GM18867 (cell line): ENCODE measurements at regions not wholly inside any gene's neighbourhood (a gene's known extent, or its start where the extent isn't known, plus 50 kb on each side); places are given as distances from the start of the nearest gene placed in this dataset.

Source experiments
- ATAC-seq: cut with Tn5 transposase; IDR thresholded peaks from one replicate; pipeline ENCODE4 v1.9.1; 2021; ENCODE audit warnings: mild to moderate bottlenecking, moderate library complexity; ENCODE audit not compliant: unreplicated experiment

DNA sequence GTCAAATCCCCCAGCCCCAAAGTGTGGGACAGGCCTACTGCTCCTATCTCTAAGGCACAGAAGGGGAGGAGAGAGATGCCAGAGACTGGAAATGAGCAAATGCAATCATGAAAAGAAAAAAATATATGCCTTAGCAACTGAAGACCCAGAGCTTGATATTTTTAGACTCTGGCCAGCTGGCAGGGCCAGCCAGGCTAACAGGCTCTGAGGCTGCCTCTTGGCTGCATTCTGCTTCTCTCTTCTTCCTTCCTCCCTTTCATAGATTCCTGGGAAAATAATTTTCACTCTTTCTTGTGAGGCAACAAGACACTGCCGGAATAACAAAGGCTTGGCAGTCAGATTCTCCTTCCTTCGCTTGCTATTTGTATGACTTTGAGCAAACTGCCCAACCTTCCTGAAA is 209.1 kb downstream of the RAD51AP2 start:
- no peak for ATAC-seq

DNA sequence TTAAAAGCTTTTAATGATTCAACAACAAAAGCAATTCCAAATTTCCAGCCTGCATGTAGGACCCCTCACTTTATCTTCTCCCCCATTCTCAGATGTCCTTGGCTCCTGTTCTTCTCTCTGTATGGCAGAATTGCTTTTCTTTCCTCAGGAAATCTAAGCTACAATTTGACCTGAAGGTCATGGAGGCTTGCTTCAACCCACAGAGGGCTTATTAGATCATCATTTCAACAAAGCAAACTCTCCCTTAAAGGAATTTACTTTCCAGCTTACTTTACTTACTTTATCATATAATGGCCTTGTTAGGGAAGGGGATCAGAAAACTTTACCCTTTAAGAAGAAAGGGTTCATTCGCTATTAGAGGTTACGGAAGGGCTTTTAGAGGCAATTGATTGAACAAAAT is 211.5 kb downstream of the RAD51AP2 start:
- ATAC-seq = no peak

DNA sequence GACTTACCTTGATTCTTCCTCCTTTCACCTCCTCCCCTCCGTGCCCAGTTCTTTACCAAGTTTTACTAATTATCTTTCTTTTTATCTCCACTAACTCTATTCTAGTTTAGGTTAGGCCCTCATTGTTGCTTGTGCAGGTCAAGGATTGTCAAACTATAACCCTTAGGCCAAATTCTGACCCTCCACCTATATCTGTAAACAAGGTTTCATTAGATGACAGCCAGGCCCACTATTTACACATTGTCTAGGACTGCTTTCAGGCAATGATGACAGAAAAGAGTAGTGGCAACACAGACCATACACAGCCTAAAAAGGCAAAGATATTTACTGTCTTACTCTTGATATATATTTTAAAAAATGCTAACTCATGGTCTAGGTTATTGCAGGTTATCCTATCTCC is 212.0 kb downstream of the RAD51AP2 start:
- no peak for ATAC-seq

DNA sequence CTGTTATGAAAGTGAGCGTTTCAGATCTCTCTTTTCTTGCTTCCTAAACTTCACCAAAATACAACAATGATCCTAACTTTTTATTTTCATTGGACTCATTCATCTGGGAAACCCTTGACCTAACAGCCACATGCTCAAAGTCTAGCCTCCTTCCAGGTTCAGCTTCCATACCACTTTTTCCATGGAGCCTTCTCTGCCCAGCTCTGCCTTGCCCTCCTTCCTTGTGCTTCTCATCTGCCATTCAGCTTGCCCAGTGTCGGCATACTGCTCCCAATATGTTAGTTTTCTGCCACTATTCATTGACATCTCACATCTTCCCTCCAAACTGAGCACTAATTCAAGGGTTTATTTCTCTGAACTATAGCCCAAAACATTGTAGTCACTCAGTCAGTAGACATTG is 214.7 kb downstream of the RAD51AP2 start:
- ATAC-seq = no peak

DNA sequence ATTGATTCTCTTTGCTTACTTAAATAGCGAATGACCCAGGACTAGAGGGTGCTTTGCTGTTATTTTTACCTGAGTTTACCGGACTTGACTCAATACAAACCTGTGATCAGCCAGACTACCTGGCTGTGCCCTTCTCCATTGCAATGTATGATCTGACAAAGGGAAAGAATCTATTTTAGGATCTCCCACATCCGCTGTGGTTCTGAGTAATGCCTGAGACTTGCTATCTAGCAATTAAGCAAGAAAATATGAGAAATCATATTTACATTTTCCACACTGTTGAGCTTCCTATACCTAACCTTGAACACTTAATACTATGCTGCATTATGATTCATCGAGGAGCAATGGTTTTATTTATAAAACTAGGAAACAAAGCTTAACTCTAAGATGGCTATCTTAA is 215.2 kb downstream of the RAD51AP2 start:
- ATAC-seq = no peak

DNA sequence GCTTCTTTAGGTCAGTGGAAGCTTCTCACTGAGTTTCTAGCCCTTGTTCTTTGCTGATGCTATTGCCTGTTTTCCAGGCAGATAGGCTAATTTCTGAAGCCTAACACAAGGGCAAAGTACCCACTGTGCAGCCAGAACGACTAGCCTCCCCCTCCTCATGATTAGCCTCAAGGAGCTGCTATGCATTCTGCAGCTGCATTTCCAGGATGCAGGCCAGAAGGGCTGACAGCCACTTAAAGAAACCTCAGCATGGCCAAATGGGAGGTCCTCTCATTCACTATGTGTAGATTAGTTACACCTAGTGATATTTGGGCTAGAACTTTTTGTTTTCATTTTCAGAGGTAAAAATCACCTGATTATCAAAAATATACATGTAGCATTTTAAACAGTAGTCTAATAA is 216.0 kb downstream of the RAD51AP2 start:
- ATAC-seq = no peak

DNA sequence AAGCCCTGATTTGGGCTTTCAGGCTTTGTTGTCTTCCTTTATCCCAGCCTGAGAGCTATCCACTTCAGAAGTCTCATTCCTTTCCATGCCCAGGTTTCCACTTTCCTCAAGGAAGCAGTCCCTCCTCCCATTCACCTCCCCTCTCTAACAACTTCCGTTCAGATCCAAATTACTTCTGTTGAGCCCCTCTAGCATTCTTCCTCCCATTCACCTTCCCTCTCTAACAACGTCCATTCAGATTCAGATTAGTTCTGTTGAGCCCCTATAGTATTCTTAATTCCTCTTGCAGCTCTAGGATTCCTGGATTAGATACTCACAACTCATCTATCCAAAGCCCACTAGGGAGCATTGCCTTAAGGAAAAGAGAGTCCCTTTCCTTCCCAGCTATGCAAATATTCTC is 216.8 kb downstream of the RAD51AP2 start:
- no peak for ATAC-seq

DNA sequence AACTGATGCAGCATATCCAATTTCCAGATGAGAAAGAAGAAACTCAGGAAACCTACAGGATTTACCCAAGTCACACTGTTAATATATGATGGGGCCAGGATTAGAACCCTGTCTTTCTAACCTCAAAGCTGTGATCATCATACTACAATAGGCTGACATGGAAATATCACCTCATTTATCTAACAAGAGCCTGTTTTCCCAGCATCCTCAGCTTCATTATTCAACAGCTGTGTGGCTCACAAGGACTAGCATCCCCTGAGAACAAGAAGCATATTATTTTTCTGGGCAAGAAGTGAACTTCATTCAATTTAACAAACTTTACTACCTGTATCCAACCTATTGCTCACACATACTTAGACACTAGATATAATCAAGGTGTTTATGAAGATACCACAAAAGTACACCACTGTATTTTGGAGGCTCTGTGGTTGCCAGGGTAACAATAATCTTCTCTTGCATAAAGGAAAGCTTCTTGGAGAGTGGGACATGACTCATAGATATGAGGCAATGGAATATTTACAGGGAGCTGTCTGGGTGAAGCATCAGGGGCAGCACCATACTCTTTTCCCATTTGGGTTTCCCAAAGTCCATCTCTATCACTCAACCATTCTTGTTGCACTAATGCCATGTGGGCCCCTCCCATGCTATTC is 218.2 kb downstream of the RAD51AP2 start:
- ATAC-seq = no peak

DNA sequence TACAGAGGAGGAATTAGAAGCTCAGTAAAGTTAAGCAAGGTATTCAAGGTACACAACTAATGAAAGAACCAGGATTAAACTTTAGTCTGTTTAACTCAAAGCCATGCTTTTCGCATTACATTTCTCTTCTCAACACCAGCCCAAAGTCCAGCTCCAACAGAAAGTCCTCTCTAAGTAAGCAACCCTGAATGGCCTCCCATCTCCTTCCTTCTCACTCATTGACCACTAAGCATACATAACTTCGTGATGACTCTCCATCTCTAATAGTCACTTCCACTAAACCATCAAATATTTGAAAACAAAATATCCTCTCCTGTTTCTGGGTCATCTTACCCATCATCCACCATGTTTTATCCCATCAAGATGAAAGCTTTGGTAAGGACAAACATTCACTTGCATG is 219.8 kb downstream of the RAD51AP2 start:
- no peak for ATAC-seq

DNA sequence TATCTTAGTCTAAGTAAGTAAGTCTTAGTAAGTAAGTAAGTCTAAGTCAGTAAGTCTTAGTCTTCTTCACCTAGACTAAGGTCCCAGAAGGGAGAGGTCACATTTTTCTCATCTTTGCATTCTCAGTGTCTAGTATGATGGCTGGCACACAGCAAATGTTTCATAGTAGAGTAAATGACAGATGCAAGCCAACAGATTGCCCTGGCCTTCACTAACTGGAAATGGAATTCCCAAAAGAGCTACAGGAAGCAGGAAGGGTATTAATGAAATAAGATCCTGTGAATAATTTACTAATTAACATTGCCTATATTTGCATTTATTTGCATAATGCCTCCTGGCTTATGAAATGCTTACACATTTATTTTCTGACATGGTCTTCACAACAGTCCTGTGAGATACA is 221.6 kb downstream of the RAD51AP2 start:
- ATAC-seq = no peak

DNA sequence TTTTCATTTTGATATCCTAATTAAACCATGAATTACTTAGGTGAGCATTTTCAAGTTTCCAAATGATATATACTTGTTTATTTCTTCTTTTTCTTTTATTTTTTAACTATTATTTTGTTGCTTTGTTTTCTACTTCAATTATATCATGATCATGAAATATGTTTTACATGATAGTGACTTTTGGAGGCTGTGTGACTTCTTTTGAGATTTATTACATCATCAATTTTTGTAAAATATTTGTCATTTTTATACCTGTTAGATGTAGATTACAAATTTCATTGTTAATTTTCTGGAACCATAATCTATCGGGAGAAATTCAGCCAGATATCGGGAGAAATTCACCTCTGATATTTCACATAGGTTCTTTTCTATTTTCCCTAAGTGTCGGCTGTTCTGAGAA is 228.6 kb downstream of the RAD51AP2 start:
- no peak for ATAC-seq

DNA sequence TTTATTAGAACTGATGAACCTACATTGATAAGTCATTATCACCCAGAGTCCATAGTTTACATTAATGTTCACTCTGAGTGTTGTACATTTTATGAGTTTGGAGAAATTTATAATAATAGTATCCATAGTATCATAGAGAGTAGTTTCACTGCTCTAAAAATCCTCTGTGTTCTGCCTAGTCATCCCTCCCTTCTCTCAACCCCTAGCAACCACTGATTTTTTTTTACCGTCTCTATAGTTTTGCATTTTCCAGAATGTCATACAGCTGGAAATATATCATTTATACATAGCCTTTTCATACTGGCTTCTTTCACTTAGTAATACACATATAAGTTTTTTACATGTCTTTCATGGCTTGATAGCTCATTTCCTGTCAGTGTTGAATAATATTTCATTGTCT is 231.1 kb downstream of the RAD51AP2 start:
- no peak for ATAC-seq

DNA sequence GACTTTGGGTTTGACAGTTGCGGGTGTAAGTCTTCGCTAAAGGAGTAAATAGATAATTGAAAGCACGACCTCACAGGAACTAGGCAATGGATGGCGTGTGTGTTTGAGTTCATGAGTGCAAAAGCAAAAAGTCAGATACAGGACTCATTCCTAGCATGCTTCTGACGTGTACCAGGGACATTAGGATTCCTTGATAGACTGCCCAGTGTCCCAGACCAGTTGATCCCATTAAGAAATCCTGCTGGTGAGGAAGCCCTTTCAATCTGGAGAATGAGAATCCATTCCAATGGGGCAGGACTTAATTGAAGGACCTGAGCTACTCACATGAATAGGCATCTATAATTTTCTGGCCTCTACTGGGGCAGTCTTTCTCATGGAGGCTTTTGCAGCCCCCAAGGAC is 235.4 kb downstream of the RAD51AP2 start:
- ATAC-seq = no peak

DNA sequence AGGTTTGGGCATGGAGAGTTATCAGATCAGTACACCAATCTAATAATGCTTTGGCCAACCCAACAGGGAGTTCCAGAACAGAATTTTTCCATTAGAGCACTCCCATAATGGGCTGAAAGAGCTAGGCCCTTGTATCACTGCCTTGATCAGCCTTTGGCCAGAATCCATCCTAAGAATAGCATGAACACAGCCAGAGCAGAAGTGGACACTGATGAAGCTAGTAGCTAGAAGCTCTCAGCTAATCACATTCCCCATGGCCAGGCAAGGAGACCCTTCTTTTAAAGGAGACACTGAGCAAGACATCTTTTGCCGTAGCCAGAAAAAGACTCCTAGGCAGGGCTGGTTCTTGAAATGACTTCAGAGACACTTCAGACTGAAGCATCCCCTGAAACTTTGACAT is 236.0 kb downstream of the RAD51AP2 start:
- no peak for ATAC-seq

DNA sequence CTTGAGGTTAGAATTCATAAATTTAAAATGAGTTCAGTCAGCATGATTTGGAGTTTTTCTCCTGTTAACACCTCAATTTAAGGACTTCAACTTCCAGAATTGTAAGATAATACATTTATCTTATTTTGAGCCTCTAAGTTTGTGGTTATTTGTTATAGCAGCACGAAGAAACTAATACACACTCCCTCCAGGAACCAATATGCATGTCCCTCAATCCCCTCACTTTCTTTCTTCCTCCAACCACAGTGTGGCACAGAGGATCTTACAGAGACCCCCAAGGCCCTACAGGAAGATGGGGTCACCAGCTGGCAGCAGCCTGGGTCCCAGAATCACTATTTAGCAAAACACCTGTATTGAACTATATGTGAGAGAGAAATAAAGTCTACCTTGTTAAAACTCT is 242.0 kb downstream of the RAD51AP2 start:
- ATAC-seq = no peak

DNA sequence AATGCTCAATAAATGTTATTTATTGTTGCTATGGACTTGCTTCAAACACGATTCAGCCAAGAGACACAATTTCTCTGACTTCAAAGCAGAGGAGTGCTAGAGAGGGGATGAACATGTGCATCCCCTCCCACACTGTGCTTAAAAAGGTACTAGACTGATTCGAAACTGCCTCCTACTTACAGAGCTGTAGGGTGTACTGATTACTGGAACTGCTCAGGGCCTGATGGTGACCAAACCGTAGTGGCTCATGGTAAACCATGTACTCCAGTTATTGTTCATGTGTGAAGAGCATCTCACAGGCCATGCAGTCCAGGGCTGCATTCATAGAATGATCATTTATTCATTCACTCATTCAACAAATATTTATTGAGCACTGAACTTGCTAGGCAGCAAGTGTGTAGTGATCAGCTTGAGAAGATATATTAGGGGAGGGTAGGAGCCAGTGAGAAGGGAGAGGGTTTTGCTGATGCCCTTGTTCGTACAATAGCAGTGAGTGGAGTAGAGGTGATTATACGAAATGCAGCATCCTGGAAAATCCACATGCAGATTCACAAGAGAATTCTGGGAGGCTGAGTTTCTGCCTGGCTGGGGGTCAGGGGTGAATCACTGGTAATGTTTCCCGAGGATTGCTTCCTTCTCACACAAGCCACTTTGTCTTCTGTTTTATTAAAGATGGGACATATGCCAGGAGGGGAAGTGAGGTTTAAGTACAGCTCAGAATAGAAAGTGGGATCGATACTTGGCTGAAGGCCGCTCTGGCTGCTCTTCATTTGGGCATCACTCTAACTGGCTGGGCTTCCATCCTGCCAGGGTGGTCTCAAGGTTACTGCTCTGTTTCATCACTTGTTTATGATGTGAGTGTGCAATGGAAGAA is 245.4 kb downstream of the RAD51AP2 start:
- ATAC-seq = peak; percentile 54

DNA sequence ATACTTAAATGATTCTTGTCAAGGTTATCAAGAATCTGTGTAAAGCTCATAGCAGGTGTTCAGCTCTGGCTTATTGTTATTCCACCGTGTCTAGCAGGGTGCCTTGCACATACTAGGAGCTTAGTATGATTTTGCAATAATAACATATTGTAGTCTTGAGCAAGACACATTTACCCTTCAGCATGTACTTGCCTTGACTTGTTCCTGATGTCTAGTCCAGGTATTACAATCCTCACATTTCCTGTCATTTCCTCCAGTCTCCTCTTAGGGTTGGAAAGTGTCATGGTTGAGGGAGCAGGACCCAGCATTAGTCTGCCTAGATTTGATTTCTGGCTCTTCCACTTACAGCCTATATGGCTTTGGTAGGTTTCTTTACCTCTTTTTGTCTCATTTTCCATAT is 246.1 kb downstream of the RAD51AP2 start:
- no peak for ATAC-seq

DNA sequence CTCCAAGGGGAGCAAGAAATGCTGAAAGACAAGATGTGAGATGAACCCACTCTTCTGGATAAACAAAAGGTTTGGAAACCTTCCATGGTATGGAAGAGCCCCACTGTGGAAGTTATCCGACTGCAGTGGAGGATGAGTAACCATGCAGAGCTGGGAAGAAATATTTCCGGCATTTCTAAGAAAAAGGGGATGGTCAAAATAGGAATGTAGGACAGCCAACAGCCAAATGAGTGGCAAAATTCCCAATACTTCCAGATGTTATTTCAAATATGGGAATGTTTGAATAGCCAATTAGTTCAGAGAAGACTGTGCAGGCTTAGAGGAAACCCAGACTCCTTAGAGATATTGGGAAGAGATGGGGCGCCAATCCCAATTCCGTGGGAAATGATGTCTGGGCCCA is 246.8 kb downstream of the RAD51AP2 start:
- ATAC-seq = no peak

DNA sequence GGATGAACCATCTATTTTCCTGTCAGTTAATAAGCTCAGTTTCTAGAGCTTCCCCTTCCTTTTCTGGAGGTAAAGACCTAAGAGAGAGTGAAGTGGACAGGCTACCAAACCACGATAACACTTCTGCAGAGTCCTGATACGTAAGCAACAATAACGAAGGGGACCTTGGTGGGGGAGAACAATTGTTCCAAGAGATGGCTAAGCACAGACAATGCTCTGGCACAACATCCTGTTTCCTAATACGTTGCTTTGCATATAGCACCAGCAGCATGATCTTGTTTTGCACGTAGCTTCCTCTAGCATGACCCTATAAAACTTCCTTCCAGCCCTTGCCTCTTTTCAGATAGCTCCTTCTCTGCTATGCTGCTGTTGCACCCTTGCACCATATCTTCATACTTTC is 247.3 kb downstream of the RAD51AP2 start:
- ATAC-seq = peak; percentile 81

DNA sequence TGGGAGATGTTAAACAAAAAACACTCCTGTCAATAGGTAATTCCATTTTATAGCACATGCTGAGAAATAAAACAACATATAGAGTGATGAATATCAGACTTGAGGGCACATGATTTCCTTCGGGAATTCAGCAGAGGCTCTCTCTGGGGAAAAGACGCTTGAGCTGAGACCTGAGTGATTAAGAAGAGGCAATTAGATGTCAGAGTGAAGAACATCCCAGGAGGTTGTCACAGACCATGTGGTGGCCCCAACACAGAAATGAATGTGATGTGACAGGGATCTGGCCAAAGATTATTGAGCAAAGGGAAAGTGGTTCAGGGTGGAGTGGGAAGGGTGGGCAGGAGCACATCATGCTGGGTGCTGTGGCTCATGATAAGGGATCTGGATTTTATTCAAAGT is 254.7 kb downstream of the RAD51AP2 start:
- ATAC-seq = no peak

DNA sequence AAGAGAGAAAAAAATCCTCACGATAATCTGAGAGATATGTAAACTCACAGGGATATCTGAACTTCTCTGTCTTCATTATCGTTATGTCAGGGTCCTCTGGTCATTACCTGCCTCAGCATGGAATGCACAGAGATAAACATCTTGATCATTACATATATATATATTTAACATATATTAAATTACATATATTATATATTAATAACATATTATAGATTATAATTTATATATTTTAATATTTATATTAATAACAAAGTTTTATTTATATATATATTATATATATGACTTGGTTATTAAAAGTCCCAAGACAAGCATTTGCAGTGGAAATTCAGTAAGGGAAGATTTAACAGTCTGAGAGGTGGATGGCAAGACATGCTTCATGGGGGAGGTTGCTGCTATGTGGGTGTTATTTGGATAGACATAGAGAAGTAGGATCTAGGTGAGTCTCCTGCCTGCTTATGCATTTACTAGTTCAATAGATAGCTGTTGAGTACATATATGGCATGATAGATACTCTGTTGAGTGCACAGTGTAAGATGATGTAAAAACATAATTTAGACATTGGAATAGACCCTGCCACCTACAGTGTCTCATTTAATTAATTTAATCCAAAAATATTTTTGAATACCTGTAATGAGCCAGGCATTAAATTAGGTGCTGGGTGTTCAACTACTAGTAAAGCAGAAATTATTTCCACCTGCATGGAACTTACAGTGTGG is 255.2 kb downstream of the RAD51AP2 start:
- no peak for ATAC-seq

DNA sequence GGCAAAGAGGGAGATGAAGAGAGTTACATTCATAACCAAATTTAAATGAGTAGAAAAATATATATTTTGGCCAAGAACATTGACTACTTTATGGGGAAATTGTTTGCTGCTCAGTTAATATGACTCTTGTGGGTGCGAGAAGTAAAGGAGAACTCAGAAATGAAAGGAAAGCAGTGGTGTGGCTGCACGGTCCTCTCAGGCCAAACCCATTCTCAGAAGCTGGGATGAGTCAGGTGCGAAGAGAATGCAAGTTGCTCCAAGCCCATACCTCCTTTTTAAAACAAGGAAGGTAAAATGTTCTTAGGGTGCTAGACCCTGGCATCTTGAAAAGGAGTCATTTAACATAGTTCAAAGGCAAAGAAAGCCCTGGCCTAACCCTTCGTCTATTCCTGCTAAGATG is 258.6 kb downstream of the RAD51AP2 start:
- ATAC-seq = no peak
